ENCODE measurements at regions not wholly inside any gene's neighbourhood (a gene's known extent, or its start where the extent isn't known, plus 50 kb on each side); places are given as distances from the start of the nearest gene placed in this dataset.

GRCh38 chr1:182293119-182293589, 98.4 kb downstream of the GLUL start:
- Mint-ChIP-seq H3K9me3 (ENCODE audit: low read depth) (no peaks in the 10 kb centered on the region), H3K36me3 (ENCODE audit: low read depth) (no peaks in the 10 kb centered on the region), H3K27me3 (ENCODE audit: low read depth) (peaks cover 7% of the 10 kb centered on the region), H3K4me3 (ENCODE audit: unreplicated experiment) (no peak overlapping the region), H3K27ac (ENCODE audit: unreplicated experiment) (no peak overlapping the region), H3K4me1 (ENCODE audit: low read depth) (peaks cover 17% of the 10 kb centered on the region)
- TF ChIP-seq CTCF (IDR thresholded peaks at IDR 0.05), result no peak
- no peak for DNase-seq (ENCODE audit: low spot score)

- peaks cover 17% of the 10 kb centered on the region for H3K4me1 Mint-ChIP-seq (ENCODE audit: low read depth)
Observed at GRCh38 chr1:182292193-182292741, 99.3 kb downstream of the GLUL start.

GRCh38 chr1:182291584-182292192, 99.9 kb downstream of the GLUL start:
- Mint-ChIP-seq H3K4me1 (ENCODE audit: low read depth) (peaks cover 17% of the 10 kb centered on the region), H3K36me3 (ENCODE audit: low read depth) (no peaks in the 10 kb centered on the region), H3K27ac (ENCODE audit: unreplicated experiment) (no peak overlapping the region), H3K4me3 (ENCODE audit: unreplicated experiment) (no peak overlapping the region), H3K27me3 (ENCODE audit: low read depth) (peaks cover 7% of the 10 kb centered on the region), H3K9me3 (ENCODE audit: low read depth) (no peaks in the 10 kb centered on the region)
- DNase-seq (ENCODE audit: low spot score), result no peak
- TF ChIP-seq CTCF (IDR thresholded peaks at IDR 0.05), result no peak

More at GRCh38 chr1:182292193-182292741, 99.3 kb downstream of the GLUL start:
- H3K9me3 Mint-ChIP-seq (ENCODE audit: low read depth), result no peaks in the 10 kb centered on the region
- TF ChIP-seq CTCF (IDR thresholded peaks at IDR 0.05), result no peak
- no peak for DNase-seq (ENCODE audit: low spot score)
- H3K36me3 Mint-ChIP-seq (ENCODE audit: low read depth), result no peaks in the 10 kb centered on the region
- peaks cover 7% of the 10 kb centered on the region for H3K27me3 Mint-ChIP-seq (ENCODE audit: low read depth)
- no peak overlapping the region for H3K4me3 Mint-ChIP-seq (ENCODE audit: unreplicated experiment)
- H3K27ac Mint-ChIP-seq (ENCODE audit: unreplicated experiment), result no peak overlapping the region

- Mint-ChIP-seq H3K4me1 (ENCODE audit: low read depth) (peaks cover 17% of the 10 kb centered on the region), H3K27me3 (ENCODE audit: low read depth) (peaks cover 3% of the 10 kb centered on the region), H3K36me3 (ENCODE audit: low read depth) (no peaks in the 10 kb centered on the region), H3K27ac (ENCODE audit: unreplicated experiment) (no peak overlapping the region), H3K9me3 (ENCODE audit: low read depth) (no peaks in the 10 kb centered on the region), H3K4me3 (ENCODE audit: unreplicated experiment) (no peak overlapping the region)
- TF ChIP-seq CTCF (IDR thresholded peaks at IDR 0.05), result no peak
- no peak for DNase-seq (ENCODE audit: low spot score)
Observed at GRCh38 chr1:182288749-182289604, 102.6 kb downstream of the GLUL start.

GRCh38 chr1:182286761-182287160, 104.8 kb downstream of the GLUL start:
- no peak overlapping the region for H3K4me3 Mint-ChIP-seq (ENCODE audit: unreplicated experiment)
- no peaks in the 10 kb centered on the region for H3K27me3 Mint-ChIP-seq (ENCODE audit: low read depth)
- no peak for TF ChIP-seq CTCF (IDR thresholded peaks at IDR 0.05)
- no peaks in the 10 kb centered on the region for H3K9me3 Mint-ChIP-seq (ENCODE audit: low read depth)
- DNase-seq (ENCODE audit: low spot score), result no peak
- H3K36me3 Mint-ChIP-seq (ENCODE audit: low read depth), result no peaks in the 10 kb centered on the region
- peaks cover 17% of the 10 kb centered on the region for H3K4me1 Mint-ChIP-seq (ENCODE audit: low read depth)
- no peak overlapping the region for H3K27ac Mint-ChIP-seq (ENCODE audit: unreplicated experiment)
